A549 (cell line): ENCODE measurements at regions not wholly inside any gene's neighbourhood (a gene's known extent, or its start where the extent isn't known, plus 50 kb on each side); places are given as distances from the start of the nearest gene placed in this dataset.

Source experiments
- ATAC-seq, 2 experiments: fragments of 200-7000 bp in 1 of 2; fragments of >200 bp in 1 of 2; cut with Nextera tagmentation in 1 of 2; cut with Tn5 transposase in 1 of 2; 3 replicates each; pipeline versions ENCODE4 v1.8.0 to v1.9.1; 2018 to 2020; ENCODE audit warnings: mild to moderate bottlenecking in 1 of 2, moderate library complexity in 1 of 2
- CTCF ChIA-PET: fragments of 300-600 bp; sonication (Branson Sonifier 250); formaldehyde crosslinking; extraction: SDS; loops from one replicate; lab custom pipeline; 2021; ENCODE audit warnings: antibody characterized with exemption, inconsistent platforms; lab: Yijun Ruan, JAX
- POLR2A ChIA-PET: fragments of 350-600 bp; formaldehyde crosslinking; extraction: SDS; loops from one replicate; lab custom pipeline; 2021; ENCODE audit warnings: antibody characterized with exemption, inconsistent platforms; lab: Yijun Ruan, JAX
- DNase-seq, 2 experiments: peaks; one replicate each; pipeline versions ENCODE4 v3.0.0 to v3.0.0-alpha.2; 2011 to 2016; ENCODE audit warnings: low read depth in 1 of 2, low spot score in 1 of 2
- FAIRE-seq: peaks from 2 replicates; lab custom pipeline; 2011; peaks lifted over from hg19 to GRCh38; lab: Jason Lieb, UNC
- H3K27ac ChIP-seq, 2 experiments: fragments of >200 bp; sonication (Bioruptor Twin); formaldehyde crosslinking; 3 replicates each; pipeline ENCODE4 v1.5.1; 2016 to 2017
- H3K4me1 ChIP-seq: fragments of >200 bp; sonication (Bioruptor Twin); formaldehyde crosslinking; 3 replicates; pipeline ENCODE4 v1.6.1; 2016
- H3K4me2 ChIP-seq: fragments of >200 bp; sonication (Bioruptor Twin); formaldehyde crosslinking; 3 replicates; pipeline ENCODE4 v1.6.1; 2016
- H3K4me3 ChIP-seq: fragments of >200 bp; sonication (Bioruptor Twin); formaldehyde crosslinking; 3 replicates; pipeline ENCODE4 v1.5.1; 2016
- H3K9me3 ChIP-seq: fragments of >200 bp; sonication (Bioruptor Twin); formaldehyde crosslinking; 3 replicates; pipeline ENCODE4 v1.6.1; 2016
- ATOH8 ChIP-seq: fragments of 250-450 bp; sonication (Bioruptor Pico); IDR thresholded peaks from 2 replicates; pipeline ENCODE4 v1.5.0; 2020; ENCODE audit warnings: low read depth, mild to moderate bottlenecking, moderate library complexity
- CEBPB ChIP-seq, 2 experiments: fragments of >200 bp in 1 of 2; sonication (Bioruptor Twin) in 1 of 2; formaldehyde crosslinking in 1 of 2; IDR thresholded peaks; 2 replicates each; pipeline ENCODE4 v1.6.1; 2012 to 2016
- CHD4 ChIP-seq: fragments of 200-600 bp; sonication (generic); IDR thresholded peaks from 2 replicates; pipeline ENCODE4 v1.6.1; 2016; ENCODE audit warnings: antibody characterized with exemption, mild to moderate bottlenecking, borderline replicate concordance
- CTCF ChIP-seq: fragments of >200 bp; sonication (Bioruptor Twin); formaldehyde crosslinking; IDR thresholded peaks from 3 replicates; pipeline ENCODE4 v1.5.1; 2016
- E2F6 ChIP-seq: IDR thresholded peaks from 2 replicates; pipeline ENCODE4 v1.6.1; 2012; ENCODE audit warnings: low read depth, borderline replicate concordance
- EHF ChIP-seq: fragments of 250-450 bp; sonication (Bioruptor Pico); IDR thresholded peaks from 2 replicates; pipeline ENCODE4 v1.5.0; 2020; ENCODE audit warnings: mild to moderate bottlenecking
- ESRRA ChIP-seq: fragments of 150-350 bp; IDR thresholded peaks from 2 replicates; pipeline ENCODE4 v1.6.1; 2014; ENCODE audit warnings: mild to moderate bottlenecking, low read length, borderline replicate concordance
- GATA3 ChIP-seq: IDR thresholded peaks from 2 replicates; pipeline ENCODE4 v1.6.1; 2012; ENCODE audit warnings: borderline replicate concordance
- HDAC2 ChIP-seq: fragments of 200-600 bp; sonication (generic); IDR thresholded peaks from 2 replicates; pipeline ENCODE4 v1.6.1; 2016
- HMGXB4 ChIP-seq: fragments of 250-450 bp; sonication (Bioruptor Pico); IDR thresholded peaks from 2 replicates; pipeline ENCODE4 v1.5.0; 2021; ENCODE audit warnings: mild to moderate bottlenecking, moderate library complexity, borderline replicate concordance
- JUNB ChIP-seq: fragments of >200 bp; sonication (Bioruptor Twin); formaldehyde crosslinking; IDR thresholded peaks from 2 replicates; pipeline ENCODE4 v1.6.1; 2016
- KDM5A ChIP-seq: fragments of 200-600 bp; sonication (generic); IDR thresholded peaks from 2 replicates; pipeline ENCODE4 v1.6.1; 2016; ENCODE audit warnings: antibody characterized with exemption, mild to moderate bottlenecking
- MAFK ChIP-seq: fragments of 450-650 bp; IDR thresholded peaks from 2 replicates; pipeline ENCODE4 v1.6.1; 2014; ENCODE audit not compliant: partially characterized antibody
- MAX ChIP-seq: IDR thresholded peaks from 2 replicates; pipeline ENCODE4 v1.6.1; 2012
- NFE2L2 ChIP-seq: fragments of 150-350 bp; conservative IDR thresholded peaks from 2 replicates; pipeline ENCODE4 v1.6.1; 2014; ENCODE audit warnings: low read length
- NR3C1 ChIP-seq: fragments of >200 bp; sonication (Bioruptor Twin); formaldehyde crosslinking; IDR thresholded peaks from 3 replicates; pipeline ENCODE4 v1.6.1; 2017
- RAD21 ChIP-seq, 2 experiments: fragments of >200 bp in 1 of 2; sonication (Bioruptor Twin) in 1 of 2; formaldehyde crosslinking in 1 of 2; IDR thresholded peaks in 1 of 2; conservative IDR thresholded peaks in 1 of 2; 2 replicates in 1 of 2; 3 replicates in 1 of 2; pipeline ENCODE4 v1.6.1; 2012 to 2018; ENCODE audit warnings: inconsistent platforms in 1 of 2
- REST ChIP-seq: fragments of 200-600 bp; sonication (generic); IDR thresholded peaks from 2 replicates; pipeline ENCODE4 v1.6.1; 2016; ENCODE audit warnings: antibody characterized with exemption, mild to moderate bottlenecking, moderate library complexity
- RFX5 ChIP-seq: fragments of 450-650 bp; IDR thresholded peaks from 2 replicates; pipeline ENCODE4 v1.7.1; 2014; ENCODE audit warnings: antibody characterized with exemption, mild to moderate bottlenecking, moderate library complexity
- SMC3 ChIP-seq: fragments of >200 bp; sonication (Bioruptor Twin); formaldehyde crosslinking; IDR thresholded peaks from 3 replicates; pipeline ENCODE4 v1.6.1; 2018; ENCODE audit warnings: inconsistent platforms
- ZC3H11A ChIP-seq: fragments of 450-650 bp; IDR thresholded peaks from 2 replicates; pipeline ENCODE4 v1.6.1; 2014; ENCODE audit warnings: antibody characterized with exemption, mild to moderate bottlenecking
- ZFP36 ChIP-seq: fragments of 450-650 bp; IDR thresholded peaks from 2 replicates; pipeline ENCODE4 v1.6.1; 2014; ENCODE audit warnings: borderline replicate concordance; ENCODE audit not compliant: partially characterized antibody
- ZNF302 ChIP-seq: fragments of 250-450 bp; sonication (Bioruptor Pico); IDR thresholded peaks from 2 replicates; pipeline ENCODE4 v1.9.0; 2021; ENCODE audit warnings: inconsistent platforms, mild to moderate bottlenecking, moderate library complexity
- WGBS: methylation state at CpG from one replicate; pipeline ENCODE4 v1.1.6; 2017; ENCODE audit errors: missing lambda C conversion rate; 5-methylcytosine and 5-hydroxymethylcytosine counted together

- POLR2A ChIA-PET = no interaction called here
- FAIRE-seq (no peak), ATAC-seq (peak; percentile 54 to 84; a peak in 4 of 6 replicates), DNase-seq (peak; percentile 3 to 38)
- no peaks in the 10 kb centered on the region for H3K9me3 ChIP-seq
- no peaks in the 10 kb centered on the region for H3K4me1 ChIP-seq
- 0% methylated on average over 1 of the region's 1 CpG for WGBS
- TF ChIP-seq RAD21 (conservative IDR thresholded peaks at IDR 0.05 in 1 of 2, IDR thresholded peaks at IDR 0.05 in 1 of 2) (peak in 1 of 2 experiments; percentile 42; a peak in 2 of 5 replicates), SMC3 (peak; percentile 26; the same call in 1 of the 3 replicates), CTCF (peak; percentile 34), ATOH8 (CRISPR knock-in tag) (no peak)
- CTCF ChIA-PET = interaction anchor here (0.5 to 2.2 kb wide), 3 partner anchors 22 to 252 kb away, joined by 3 to 6 read pairs (median 3); no protein-coding TSS in a partner anchor
- H3K4me3 ChIP-seq = no peak overlapping the region
- no peak overlapping the region for H3K4me2 ChIP-seq
- H3K27ac ChIP-seq = no peak overlapping the region
Measured at GRCh38 chr4:121484633-121485032, 103.8 kb upstream of the QRFPR start.

- Histone ChIP-seq H3K4me1 (no peaks in the 10 kb centered on the region), H3K27ac (no peak overlapping the region), H3K9me3 (no peaks in the 10 kb centered on the region), H3K4me2 (no peak overlapping the region), H3K4me3 (no peak overlapping the region)
- no peak for TF ChIP-seq ZFP36
- TF ChIP-seq NR3C1 = no peak
- TF ChIP-seq NFE2L2 = no peak
- no peak for TF ChIP-seq HDAC2
- no peak for TF ChIP-seq REST
- no peak for TF ChIP-seq ESRRA
- no peak for TF ChIP-seq MAFK
- TF ChIP-seq KDM5A = no peak
- TF ChIP-seq EHF (CRISPR knock-in tag) = no peak
- TF ChIP-seq GATA3 = no peak
- TF ChIP-seq E2F6 = no peak
- TF ChIP-seq ZC3H11A = no peak
- TF ChIP-seq CEBPB (IDR thresholded peaks at IDR 0.05) = no peak
- TF ChIP-seq HMGXB4 = no peak
- no peak for TF ChIP-seq RFX5
- no peak for TF ChIP-seq CTCF
- no peak for TF ChIP-seq ZNF302 (CRISPR knock-in tag)
- TF ChIP-seq CHD4 = no peak
- TF ChIP-seq MAX = no peak
- TF ChIP-seq JUNB = no peak
- DNase-seq = no peak
- POLR2A ChIA-PET = no interaction called here
- WGBS = no CpG with 5 or more reads among the region's 1 CpG
- CTCF ChIA-PET = no interaction called here
- ATAC-seq = no peak
- no peak for FAIRE-seq
Measured at GRCh38 chr4:121479808-121480207, 99.0 kb upstream of the QRFPR start.
